Fibroblast of peridontal ligament (primary cell): ENCODE measurements at regions not wholly inside any gene's neighbourhood (a gene's known extent, or its start where the extent isn't known, plus 50 kb on each side); places are given as distances from the start of the nearest gene placed in this dataset.
"Not testable (repeated sequence)": the region's sequence is repeated elsewhere in the genome, so short reads cannot be mapped to it uniquely, and the experiment has no call there.

Source experiments
- DNase-seq: peaks from one replicate; pipeline ENCODE4 v3.0.0-alpha.2; 2010; ENCODE audit errors: extremely low read depth

DNA sequence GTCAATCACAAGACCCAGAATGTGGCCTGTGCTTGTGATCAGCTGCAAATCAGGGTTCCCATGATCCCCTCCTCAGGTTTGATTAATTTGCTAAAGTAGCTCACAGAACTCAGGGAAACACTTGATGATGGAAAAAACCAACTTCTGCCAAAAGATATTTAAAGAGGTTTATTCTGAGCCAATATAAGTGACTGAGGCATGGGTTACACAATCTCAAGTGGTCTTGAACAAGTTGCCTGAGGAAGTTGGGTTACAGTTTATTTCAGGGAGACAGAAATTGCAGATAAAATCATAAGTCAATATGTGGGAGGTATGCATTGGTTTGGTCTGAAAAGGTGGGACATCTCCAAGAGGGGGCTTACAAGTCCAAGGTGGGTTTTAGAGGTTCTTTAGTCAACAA, 243.1 kb downstream of the S1PR1 start:
- no peak for DNase-seq

DNA sequence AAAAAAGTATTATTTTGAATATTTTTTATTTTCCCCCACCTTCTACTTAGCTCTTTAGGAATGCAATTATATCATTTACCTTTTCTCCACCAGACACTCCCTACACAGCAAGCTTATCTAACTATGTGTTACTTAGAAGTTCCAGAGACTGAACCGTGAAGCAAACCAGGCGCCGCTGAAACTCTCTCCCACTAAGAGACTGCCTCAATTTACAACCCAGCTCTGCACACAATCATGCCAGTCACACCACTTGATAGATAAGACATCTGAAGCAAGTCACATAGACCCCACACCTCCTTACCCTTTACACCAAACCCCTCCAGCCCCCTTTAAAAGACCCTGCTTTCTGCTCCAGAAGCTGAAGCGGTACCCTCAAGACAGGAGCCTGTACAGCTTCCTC, 245.5 kb downstream of the S1PR1 start:
- DNase-seq: no peak

DNA sequence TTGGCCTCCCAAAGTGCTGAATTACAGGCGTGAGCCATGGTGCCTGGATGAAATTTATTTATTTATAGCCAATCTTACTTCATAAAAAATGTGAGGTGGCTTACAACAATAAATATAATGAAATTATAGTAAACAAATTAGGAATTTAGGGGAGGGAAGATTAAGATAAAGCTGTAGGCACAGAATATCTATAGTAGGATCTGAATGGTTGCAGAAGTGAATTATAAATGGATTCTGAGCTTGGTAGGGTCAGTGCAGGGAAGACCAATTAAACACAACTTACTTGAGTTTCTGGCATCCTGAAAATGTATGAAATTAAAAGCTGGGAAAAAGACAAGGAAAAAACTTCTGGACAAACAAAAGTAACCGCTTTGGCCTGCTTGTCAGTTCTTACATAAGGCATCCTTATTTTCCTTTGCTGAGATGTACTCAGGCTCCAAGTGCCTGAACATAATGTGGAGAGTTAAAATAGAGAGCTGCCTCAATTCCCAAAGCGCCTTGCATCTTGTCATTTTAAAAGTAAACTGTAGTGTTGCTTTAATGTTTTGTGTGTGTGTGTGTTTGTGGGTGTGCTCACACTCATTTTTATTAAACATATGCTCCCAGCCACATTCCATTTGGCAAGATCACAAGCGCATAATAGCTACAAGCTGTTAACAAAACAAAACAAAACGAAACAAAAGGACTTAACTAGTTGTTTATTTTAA, 247.3 kb downstream of the S1PR1 start:
- DNase-seq: no peak

DNA sequence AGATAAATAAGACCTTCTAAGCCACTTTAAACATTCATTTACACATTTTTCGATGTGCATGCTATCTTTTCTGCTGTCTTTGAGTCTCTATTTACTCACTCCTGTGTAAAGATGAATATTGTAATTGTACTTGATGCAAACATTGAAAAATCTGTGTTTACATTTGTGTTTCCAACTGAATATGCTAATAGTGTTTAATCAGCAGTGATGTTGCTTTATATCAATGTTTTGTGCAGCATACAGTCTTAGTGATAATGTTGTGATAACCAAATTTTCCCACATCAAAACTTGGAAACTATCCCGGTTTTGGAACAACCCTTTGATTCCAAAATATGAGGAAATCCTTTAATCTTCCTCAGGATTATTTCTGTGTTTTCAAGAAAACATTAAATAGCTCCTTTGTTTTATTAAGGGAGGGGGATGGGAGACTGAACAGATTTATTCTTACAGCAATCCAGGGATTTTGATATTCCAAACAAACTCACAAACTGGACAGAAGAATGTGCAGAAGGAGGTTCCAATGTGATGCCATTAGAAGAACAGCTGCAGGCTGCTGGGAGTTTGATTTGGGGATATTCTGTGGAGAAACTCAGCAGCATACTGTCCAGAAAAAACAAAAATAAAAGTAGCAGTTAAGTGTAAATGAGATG, 248.0 kb downstream of the S1PR1 start:
- no peak for DNase-seq

DNA sequence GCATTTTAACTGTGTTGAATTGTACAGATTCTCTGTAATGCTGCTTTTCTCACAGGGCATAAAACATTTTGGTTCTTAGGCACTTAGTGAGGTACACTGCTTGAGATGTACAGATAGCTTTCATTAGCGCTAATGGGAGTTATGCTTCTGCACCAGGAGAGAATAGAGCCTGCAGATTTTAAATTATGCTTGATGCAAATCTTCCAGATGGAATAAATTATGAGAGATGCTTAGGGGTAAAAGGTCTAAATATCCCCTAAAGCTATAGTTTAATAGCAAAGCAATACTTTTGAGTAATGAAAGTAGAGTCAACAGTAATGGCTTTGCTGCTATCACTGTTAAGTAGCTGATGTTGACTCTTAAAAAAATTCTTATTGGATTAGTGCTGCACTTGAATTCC, 248.9 kb downstream of the S1PR1 start:
- DNase-seq: no peak

DNA sequence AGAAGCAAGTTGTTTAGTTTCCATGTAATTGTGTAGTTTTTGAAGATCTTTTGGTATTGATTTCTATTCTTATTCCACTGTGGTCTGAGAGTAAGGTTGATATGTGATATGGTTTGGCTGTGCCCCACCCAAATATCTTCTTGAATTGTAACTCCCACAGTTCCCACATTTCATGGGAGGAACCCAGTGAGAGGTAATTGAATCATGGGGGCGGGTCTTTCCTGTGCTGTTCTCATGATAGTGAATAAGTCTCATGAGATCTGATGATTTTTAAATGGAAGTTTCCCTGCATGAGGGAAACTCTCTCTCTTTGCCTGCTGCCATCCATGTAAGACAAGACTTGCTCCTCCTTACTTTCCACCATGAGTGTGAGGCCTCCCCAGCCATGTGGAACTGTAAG, 255.3 kb downstream of the S1PR1 start:
- not testable (repeated sequence) for DNase-seq

DNA sequence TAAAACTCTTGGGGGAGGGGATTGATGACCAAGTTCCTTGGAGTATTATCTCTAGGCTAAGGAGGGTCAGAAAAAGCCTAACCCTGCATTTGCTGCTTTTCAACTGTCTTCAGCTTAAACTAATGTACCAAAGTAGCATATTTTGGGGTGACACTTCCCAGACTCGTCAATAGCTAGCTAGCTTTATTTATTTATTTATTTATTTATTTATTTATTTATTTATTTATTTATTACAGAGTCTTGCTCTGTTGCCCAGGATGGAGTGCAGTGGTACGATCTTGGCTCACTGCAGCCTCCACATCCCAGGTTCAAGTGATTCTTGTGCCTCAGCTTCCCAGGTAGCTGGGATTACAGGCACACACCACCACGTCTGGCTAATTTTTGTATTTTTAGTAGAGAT, 257.1 kb downstream of the S1PR1 start:
- not testable (repeated sequence) for DNase-seq

DNA sequence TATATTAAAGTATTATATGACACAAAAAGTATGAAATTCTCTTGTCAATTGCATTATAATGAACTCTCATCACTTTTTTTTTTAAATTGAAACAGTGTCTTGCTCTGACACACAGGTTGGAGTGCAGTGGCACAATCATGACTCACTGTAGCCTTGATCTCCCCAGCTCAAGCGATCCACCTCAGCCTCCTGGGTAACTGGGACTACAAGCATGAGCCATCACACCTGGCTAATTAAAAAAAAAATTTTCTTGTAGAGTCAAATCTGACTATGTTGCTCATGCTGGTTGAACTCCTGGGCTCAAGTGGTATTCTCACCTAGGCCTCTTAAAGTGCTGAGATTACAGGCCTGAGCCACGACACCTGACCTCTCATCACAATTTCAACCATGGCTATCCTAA, 259.3 kb downstream of the S1PR1 start:
- DNase-seq: no peak

DNA sequence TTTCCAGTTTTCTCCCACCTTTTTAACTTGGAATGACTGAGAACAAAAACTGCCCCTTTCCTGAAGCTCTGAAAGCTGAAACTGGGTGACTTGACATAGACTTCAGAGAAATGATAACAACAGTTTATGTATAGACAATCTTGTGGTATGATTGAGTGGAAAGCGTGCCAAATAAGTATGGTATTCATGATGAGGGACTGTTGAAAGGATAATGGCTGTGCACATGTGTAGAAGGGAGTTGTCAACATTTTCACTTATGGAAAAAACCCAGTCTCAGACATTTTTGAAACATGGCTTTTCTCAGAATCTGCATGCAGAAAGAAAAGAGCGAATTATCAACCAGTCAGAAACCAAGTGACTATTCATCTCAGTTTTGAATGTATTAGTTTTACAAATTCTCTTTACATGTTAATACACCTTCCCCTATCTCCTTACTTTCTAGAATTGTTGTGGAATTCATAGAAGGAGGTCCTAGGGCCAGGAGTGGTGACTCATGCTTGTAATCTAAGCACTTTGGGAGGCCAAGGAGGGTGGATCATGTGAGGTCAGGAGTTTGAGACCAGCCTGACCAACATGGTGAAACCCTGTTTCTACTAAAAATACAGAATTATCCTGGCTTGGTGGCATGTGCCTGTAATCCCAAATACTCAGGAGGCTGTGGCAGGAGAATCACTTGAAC, 261.2 kb downstream of the S1PR1 start:
- peak; percentile 9 for DNase-seq

DNA sequence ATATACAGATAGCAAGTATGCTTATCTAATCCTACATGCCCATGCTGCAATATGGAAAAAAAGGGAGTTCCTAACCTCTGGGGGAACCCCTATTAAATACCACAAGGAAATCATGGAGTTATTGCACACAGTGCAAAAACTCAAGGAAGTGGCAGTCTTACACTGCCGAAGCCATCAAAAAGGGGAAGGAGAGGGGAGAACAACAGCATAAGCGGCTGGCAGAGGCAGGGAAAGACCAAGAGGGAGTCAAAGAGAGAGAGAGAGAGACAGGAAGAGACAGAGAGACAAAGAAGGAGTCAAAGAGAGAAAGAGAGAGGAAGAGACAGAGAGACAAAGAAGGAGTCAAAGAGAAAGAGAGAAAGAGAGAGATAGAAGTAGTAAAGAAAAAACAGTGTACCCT, 267.3 kb downstream of the S1PR1 start:
- not testable (repeated sequence) for DNase-seq

DNA sequence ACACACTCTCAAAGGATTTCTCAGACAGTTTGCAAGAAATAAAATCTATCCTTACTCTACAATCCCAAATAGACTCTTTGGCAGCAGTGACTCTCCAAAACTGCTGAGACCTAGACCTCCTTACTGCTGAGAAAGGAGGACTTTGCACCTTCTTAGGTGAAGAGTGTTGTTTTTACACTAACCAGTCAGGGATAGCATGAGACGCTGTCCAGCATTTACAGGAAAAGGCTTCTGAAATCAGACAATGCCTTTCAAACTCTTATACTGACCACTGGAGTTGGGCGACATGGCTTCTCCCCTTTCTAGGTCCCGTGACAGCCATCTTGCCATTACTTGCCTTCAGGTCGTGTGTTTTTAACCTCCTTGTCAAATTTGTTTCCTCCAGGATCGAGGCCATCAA, 268.4 kb downstream of the S1PR1 start:
- not testable (repeated sequence) for DNase-seq

DNA sequence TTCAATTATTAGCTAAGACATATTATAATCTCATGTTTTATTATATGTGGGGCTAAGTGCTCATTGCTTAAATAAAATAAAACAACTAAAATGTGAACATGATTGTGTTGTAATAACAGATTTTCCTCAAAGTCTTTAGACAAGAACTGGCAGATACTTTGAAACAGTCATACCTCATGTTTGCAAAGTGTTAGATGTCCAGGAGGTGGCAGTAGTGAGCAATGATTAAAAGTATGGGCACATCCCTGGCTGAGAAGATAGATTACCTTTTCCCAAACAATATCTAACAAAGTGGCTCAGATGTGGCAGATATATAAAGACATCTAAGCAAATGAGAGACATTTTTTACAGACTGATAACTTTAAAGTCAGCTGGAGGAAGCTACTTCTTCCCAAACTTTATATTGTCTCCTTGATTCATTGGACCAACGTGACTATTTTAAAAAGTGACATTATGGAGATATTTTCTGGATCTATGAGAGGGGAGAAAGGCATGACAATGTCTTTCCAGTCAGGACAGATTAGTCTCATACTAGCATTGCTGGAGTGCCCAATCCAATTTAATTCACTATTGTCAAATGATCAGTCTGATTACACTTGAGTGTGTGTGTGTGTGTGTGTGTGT, 269.8 kb downstream of the S1PR1 start:
- DNase-seq: peak; percentile 59

DNA sequence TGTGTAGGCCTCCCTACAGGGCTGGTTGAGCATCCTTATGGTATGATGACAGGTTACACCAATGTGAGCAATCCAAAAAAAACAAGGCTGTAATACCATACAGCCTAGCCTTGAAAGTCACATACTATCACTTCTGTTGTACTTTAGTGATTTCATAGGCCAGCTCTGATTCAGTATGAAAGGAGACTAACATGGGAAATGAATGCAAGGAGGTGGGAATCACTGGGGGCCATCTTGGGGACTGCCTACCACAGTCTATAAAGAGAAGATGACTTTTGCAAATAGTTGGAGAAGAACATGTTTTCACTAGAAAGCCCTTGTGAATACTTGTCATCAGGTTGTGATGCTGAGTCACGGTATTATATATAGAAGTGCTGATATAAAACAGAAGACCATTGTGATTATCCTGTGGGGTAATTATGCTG, 270.7 kb downstream of the S1PR1 start:
- DNase-seq: peak; percentile 10

DNA sequence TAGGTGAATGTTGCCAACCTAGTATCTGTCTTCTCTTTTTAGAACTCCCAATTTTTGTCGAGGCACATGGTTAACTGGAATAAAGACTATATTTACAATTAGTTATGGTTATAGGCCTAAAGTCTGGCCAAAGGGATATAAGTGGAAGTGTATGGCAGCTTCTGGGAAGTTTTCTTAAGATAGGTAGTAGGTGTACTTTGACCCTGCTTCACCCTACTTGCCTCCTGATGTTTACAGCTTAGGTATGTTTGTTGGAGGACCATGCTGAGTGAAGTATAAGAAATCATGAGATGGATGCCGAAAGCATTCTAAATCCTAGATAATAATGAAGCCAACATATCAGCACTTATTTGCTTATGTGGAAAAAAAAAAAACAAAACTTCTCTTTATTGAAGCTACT, 272.1 kb downstream of the S1PR1 start:
- DNase-seq: no peak

DNA sequence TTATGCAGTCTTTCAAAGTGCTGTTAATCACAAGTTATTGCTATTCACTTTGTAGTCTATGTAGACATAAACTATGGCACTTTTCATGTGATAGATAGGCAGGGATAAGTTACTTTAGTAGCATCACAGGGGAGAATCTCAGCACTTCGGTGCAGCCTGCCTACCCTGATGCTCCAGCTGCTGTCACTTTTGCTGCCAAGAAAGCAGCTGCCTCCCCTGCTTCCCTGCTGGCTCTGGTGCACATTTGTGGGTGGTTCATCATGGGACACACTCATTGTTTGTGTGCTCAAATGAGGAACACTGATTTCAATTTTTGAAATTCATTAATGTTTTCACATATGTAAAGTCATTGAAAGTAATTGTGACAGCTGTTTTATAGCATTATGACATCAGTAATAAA, 272.6 kb downstream of the S1PR1 start:
- no peak for DNase-seq

DNA sequence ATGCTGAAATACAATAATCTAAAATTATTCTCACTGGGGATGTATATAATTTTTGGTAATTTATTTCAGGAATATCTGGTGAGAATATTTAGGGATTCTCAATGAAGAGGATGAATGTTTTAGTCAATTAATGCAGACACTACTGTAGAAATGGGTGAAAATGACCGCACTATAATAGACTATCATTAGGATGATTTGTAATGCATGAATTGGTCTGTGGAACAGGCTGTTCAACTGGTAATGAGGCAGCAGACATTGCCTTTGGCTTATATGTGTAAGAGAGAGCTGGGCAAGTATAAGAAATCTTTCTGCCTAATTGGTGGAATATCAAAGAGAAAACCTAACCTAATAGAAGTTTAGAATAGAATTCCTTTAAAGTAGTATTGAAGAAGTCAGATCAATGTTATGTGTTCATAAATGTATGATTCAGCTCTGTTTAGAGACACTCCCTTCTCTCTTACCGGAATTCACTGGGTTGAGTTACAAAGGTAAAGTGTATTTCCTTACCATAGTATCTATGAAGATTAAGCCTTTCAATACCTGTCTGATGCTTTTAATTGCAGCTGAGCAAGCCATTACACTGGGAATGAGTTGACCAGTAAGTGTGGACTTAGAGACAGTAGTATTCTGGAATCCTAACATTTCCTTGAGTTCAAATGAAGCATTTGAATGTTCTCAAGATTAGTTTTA, 274.5 kb downstream of the S1PR1 start:
- no peak for DNase-seq

DNA sequence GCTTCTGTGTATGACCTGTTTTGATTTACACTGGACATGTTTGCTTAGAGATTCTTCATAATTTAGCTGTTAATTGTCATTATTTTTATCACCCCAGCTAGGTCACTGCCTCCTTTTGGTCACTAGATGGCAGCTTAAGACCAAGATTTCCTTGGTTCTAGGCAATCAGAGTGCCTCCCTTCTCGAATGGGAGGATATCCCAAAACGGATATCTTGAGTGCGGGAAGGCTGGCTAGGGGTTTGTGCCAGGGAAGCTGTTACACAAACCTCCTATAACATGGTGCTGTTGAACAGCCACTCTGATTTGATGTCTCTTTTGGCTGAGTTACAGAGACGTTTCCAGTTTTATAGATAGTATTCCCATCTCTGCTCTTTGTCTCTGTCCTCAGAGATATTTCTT, 283.5 kb downstream of the S1PR1 start:
- peak; percentile 61 for DNase-seq

DNA sequence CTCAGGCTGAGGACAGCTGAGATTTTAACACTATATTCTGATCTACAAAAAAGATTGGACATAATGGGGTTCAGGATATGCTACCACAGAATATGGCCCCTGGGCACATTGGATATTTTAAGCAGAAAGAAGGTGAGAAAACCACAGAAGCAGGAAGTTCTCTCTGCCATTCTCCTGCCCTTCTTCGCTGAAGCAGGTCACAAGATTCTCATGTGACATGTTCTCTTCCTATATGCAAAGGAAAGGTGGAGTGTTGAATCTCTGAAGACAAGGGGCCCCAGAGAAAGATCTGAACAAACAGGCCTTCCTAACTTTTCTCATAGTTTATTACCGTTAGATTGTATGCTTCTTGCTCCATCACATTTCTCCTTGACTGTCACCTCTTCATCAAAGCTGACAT, 285.7 kb downstream of the S1PR1 start:
- no peak for DNase-seq

DNA sequence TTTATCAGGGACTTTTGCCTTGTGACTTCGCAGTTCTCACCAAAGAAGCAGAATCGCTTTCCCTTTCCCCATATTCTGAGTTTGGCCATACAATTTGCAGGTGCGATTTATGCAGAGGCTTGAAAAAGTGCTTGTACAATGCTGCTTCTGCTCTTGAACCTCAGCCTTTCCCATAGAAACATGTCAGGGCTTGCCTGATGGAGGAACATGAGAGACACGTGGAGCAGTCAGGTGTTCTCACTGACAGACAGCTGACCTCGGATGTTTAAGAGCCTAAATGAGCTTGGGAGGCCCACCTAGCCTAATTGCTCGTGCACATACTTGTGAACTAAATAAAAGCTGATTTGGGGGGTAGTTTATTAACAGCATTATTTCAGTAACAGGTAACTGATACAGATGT, 290.0 kb downstream of the S1PR1 start:
- no peak for DNase-seq

DNA sequence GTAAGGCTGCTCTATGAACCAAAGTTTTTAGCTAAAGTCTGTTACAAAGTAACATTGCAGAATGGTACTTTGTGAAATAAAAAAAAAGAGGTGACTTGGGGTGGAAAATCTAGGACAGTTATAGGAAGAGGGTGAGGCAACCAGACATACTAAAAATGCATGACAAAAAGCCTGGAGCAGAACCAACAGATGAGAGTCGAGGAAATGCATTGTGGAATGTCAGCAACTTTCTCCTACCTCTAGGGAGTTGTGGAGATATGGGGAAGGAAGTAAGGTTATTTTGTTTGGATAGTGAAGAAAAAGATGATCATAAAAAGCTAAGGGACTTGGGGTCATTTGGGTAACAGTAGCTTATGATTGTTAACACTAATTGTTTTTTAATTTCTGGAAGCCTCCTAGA, 295.6 kb downstream of the S1PR1 start:
- no peak for DNase-seq

DNA sequence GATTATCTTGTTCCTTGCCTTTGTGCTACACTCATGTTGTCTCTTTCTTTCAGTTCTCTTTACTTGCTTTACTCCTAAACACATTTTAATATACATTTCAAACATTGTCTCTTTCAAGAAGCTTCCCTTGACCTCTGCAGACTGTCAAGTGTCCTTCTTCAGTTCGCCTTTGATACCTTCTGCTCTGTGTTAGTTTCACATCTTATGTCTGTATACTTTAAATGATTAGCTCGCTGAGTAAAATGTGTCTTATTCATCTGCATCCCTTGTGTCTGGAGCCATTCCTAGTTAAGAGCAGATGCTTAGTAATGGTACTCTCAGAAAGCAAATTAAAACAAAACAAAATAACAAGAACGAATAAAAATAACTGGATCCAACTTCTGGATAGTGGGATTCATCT, 303.3 kb downstream of the S1PR1 start:
- no peak for DNase-seq

DNA sequence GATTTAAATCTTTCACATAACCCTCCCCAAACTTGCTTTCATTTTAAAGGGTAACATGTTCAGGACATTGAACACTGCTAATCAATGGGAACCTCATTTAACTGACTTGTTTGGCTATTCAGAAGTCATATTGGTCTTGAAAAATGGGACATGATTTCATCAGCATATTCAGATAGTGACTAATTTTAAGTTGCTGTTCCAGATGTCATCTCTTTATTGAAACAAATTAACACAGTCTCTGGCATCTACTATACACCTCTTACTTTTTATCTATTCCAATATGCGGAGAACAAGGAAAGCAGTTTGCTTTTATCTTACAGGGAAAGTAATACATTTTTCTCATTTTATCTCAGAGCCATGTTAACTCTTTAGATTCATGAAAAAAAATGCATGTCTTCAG, 310.1 kb downstream of the S1PR1 start:
- no peak for DNase-seq
